ENCODE measurements at regions not wholly inside any gene's neighbourhood (a gene's known extent, or its start where the extent isn't known, plus 50 kb on each side); places are given as distances from the start of the nearest gene placed in this dataset.

DNA sequence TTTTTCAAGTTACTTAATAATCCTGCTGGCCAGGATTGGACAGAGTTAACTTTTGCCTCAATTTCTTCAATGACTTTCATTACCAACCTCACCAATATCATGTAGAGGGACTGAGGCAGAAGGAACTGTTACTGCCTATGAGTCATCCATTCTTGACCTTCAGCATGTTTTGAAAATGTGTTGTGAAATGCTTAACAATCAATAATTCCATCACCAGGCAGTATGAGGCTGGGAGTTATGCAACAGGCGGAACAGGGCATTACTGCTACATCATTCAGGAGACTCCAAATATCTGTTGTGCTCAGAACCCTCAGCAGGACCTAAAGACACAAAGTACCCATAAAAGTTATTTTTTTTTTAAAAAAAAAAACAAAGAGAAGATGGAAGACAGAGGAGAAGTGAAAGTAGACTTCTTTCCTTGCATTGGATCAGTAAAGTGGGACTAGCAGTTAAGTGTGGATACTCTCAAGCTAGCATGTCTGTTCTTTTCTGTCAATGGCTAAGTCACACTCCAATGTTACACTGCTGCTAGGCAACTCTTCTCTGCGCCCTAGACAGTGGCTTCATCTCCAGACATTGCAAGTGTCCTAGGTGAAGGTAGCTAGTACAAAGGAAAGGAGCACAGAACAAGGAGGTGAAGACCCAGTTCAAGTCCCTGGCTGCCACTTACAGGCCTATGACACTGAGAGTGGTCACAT is 184.9 kb upstream of the LPP start:
- H3K4me1 ChIP-seq (ENCODE audit: control insufficient read depth in 2 of 3, insufficient read depth in 2 of 3, low read depth in 1 of 3, low read length in 3 of 3) = no peaks in the 10 kb centered on the region
- no peaks in the 10 kb centered on the region for H3K27me3 ChIP-seq (ENCODE audit: control insufficient read depth, insufficient read depth, low read length)
- TF ChIP-seq, protein P1, sequence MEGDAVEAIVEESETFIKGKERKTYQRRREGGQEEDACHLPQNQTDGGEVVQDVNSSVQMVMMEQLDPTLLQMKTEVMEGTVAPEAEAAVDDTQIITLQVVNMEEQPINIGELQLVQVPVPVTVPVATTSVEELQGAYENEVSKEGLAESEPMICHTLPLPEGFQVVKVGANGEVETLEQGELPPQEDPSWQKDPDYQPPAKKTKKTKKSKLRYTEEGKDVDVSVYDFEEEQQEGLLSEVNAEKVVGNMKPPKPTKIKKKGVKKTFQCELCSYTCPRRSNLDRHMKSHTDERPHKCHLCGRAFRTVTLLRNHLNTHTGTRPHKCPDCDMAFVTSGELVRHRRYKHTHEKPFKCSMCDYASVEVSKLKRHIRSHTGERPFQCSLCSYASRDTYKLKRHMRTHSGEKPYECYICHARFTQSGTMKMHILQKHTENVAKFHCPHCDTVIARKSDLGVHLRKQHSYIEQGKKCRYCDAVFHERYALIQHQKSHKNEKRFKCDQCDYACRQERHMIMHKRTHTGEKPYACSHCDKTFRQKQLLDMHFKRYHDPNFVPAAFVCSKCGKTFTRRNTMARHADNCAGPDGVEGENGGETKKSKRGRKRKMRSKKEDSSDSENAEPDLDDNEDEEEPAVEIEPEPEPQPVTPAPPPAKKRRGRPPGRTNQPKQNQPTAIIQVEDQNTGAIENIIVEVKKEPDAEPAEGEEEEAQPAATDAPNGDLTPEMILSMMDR (IDR thresholded peaks at IDR 0.05; ENCODE audit: borderline replicate concordance, extremely low read depth, insufficient read depth) = no peak
- no peak overlapping the region for H3K9ac ChIP-seq (ENCODE audit: low read length in 3 of 3)
- intact Hi-C loops (cut with DNase I) = no loop called here
- no peak for FAIRE-seq
- H3K36me3 ChIP-seq (ENCODE audit: control insufficient read depth in 2 of 3, insufficient read depth in 3 of 3, low read length in 3 of 3) = no peaks in the 10 kb centered on the region
- H3K4me3 ChIP-seq (ENCODE audit: low read length in 3 of 3) = no peak overlapping the region
- no peaks in the 10 kb centered on the region for H3K9me3 ChIP-seq (ENCODE audit: control insufficient read depth in 2 of 3, insufficient read depth in 1 of 3, low read length in 3 of 3)
- DNase-seq = no peak
- H3K27ac ChIP-seq (ENCODE audit: low read depth in 2 of 2, low read length in 2 of 2) = no peak overlapping the region

DNA sequence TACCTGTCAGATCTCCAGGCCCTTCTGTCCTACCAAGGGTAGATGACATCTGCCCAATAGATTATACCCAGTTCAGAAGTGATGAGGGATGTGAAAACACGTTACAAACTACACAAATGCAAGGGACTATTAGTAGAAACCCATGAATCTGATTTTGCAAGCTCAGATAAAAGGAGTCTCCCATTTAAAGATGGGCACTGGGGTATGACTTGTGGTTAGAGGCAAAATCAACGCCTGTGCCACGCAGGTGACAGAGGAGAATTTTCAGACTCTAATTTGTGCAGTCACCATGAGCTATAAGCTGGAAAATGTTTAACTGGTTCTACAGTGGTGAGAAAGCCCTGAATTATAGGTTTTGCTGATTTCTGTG is 184.4 kb upstream of the LPP start:
- no peak overlapping the region for H3K27ac ChIP-seq (ENCODE audit: low read depth in 2 of 2, low read length in 2 of 2)
- H3K9me3 ChIP-seq (ENCODE audit: control insufficient read depth in 2 of 3, insufficient read depth in 1 of 3, low read length in 3 of 3) = no peaks in the 10 kb centered on the region
- intact Hi-C loops (cut with DNase I) = no loop called here
- no peaks in the 10 kb centered on the region for H3K27me3 ChIP-seq (ENCODE audit: control insufficient read depth, insufficient read depth, low read length)
- no peak overlapping the region for H3K4me3 ChIP-seq (ENCODE audit: low read length in 3 of 3)
- TF ChIP-seq, protein P1 (IDR thresholded peaks at IDR 0.05; ENCODE audit: borderline replicate concordance, extremely low read depth, insufficient read depth) = no peak
- FAIRE-seq (no peak), DNase-seq (no peak)
- H3K36me3 ChIP-seq (ENCODE audit: control insufficient read depth in 2 of 3, insufficient read depth in 3 of 3, low read length in 3 of 3) = no peaks in the 10 kb centered on the region
- no peak overlapping the region for H3K9ac ChIP-seq (ENCODE audit: low read length in 3 of 3)
- no peaks in the 10 kb centered on the region for H3K4me1 ChIP-seq (ENCODE audit: control insufficient read depth in 2 of 3, insufficient read depth in 2 of 3, low read depth in 1 of 3, low read length in 3 of 3)

DNA sequence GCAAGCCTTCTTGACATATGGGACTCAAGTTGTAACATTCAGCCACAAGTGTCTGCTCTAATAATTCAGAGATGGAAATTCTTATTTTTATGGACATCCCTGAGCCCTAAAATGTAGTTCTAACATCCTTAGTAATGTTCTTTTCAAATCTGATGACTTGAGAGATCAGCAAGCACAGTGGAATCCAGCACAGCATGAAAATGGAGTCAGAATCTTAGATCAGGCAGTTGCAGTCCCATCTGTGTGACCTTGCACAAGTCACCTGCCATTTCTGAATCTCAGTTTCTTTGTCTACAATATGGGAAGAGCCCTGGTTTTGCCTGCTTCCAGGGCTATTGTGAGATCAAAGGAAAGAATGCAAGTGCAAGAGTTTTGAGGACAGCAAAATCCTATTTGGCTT is 183.9 kb upstream of the LPP start:
- TF ChIP-seq, protein P1 (IDR thresholded peaks at IDR 0.05; ENCODE audit: borderline replicate concordance, extremely low read depth, insufficient read depth) = no peak
- no peak overlapping the region for H3K27ac ChIP-seq (ENCODE audit: low read depth in 2 of 2, low read length in 2 of 2)
- H3K9me3 ChIP-seq (ENCODE audit: control insufficient read depth in 2 of 3, insufficient read depth in 1 of 3, low read length in 3 of 3) = no peaks in the 10 kb centered on the region
- FAIRE-seq (no peak), DNase-seq (no peak)
- no peaks in the 10 kb centered on the region for H3K36me3 ChIP-seq (ENCODE audit: control insufficient read depth in 2 of 3, insufficient read depth in 3 of 3, low read length in 3 of 3)
- H3K4me3 ChIP-seq (ENCODE audit: low read length in 3 of 3) = no peak overlapping the region
- H3K9ac ChIP-seq (ENCODE audit: low read length in 3 of 3) = no peak overlapping the region
- H3K4me1 ChIP-seq (ENCODE audit: control insufficient read depth in 2 of 3, insufficient read depth in 2 of 3, low read depth in 1 of 3, low read length in 3 of 3) = no peaks in the 10 kb centered on the region
- intact Hi-C loops (cut with DNase I) = no loop called here
- H3K27me3 ChIP-seq (ENCODE audit: control insufficient read depth, insufficient read depth, low read length) = no peaks in the 10 kb centered on the region

DNA sequence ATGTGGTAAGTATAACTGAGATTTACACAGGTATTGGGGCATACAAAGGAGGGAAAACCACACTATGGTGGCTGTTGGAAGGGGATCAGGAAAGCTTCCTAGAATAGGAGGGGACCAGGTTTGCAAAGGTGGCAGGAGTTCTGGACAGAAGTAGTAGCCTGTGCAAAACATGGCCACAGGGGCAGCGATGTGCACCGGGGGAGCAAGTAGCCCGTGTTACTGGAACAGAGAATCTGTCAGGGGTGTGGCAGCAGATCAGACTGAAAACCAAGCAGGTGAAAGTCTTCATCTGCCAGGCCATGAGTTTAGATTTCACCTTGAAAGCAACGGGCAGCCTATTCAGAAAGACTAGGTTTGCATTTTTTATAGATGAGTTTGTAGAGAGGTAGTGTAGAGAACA is 182.3 kb upstream of the LPP start:
- TF ChIP-seq, protein P1 (IDR thresholded peaks at IDR 0.05; ENCODE audit: borderline replicate concordance, extremely low read depth, insufficient read depth) = no peak
- Histone ChIP-seq H3K27ac (ENCODE audit: low read depth in 2 of 2, low read length in 2 of 2) (no peak overlapping the region), H3K9ac (ENCODE audit: low read length in 3 of 3) (no peak overlapping the region), H3K27me3 (ENCODE audit: control insufficient read depth, insufficient read depth, low read length) (no peaks in the 10 kb centered on the region), H3K4me3 (ENCODE audit: low read length in 3 of 3) (no peak overlapping the region), H3K4me1 (ENCODE audit: control insufficient read depth in 2 of 3, insufficient read depth in 2 of 3, low read depth in 1 of 3, low read length in 3 of 3) (peaks cover 0 to 6% (median 0%) of the 10 kb centered on the region in 3 donors), H3K9me3 (ENCODE audit: control insufficient read depth in 2 of 3, insufficient read depth in 1 of 3, low read length in 3 of 3) (no peaks in the 10 kb centered on the region), H3K36me3 (ENCODE audit: control insufficient read depth in 2 of 3, insufficient read depth in 3 of 3, low read length in 3 of 3) (no peaks in the 10 kb centered on the region)
- FAIRE-seq (no peak), DNase-seq (no peak)
- intact Hi-C loops (cut with DNase I) = no loop called here

Measured in kidney (tissue), 13 donors.